MM.1S (cell line): ENCODE measurements at regions not wholly inside any gene's neighbourhood (a gene's known extent, or its start where the extent isn't known, plus 50 kb on each side); places are given as distances from the start of the nearest gene placed in this dataset.

Source experiments
- CTCF ChIP-seq: fragments of 300-600 bp; sonication (generic); IDR thresholded peaks from 2 replicates; pipeline ENCODE4 v1.5.1; 2016; ENCODE audit warnings: antibody characterized with exemption, low read length, mixed read lengths
- EZH2 ChIP-seq: fragments of 300-600 bp; sonication (generic); optimal IDR thresholded peaks from 2 replicates; pipeline ENCODE3; 2017; ENCODE audit warnings: low read depth, mild to moderate bottlenecking, antibody characterized with exemption, low read length, mixed read lengths

- no peak for TF ChIP-seq EZH2
- no peak for TF ChIP-seq CTCF
Measured at GRCh38 chr7:89593125-89593524, 561.1 kb upstream of the STEAP1 start.
